K562 (cell line): ENCODE measurements at regions not wholly inside any gene's neighbourhood (a gene's known extent, or its start where the extent isn't known, plus 50 kb on each side); places are given as distances from the start of the nearest gene placed in this dataset.
A peak's percentile ranks its signal among the peaks of the same experiment; 100 is the strongest.

Experiments used
- ARID3A ChIP-seq: IDR thresholded peaks from 2 replicates; pipeline ENCODE4 v1.6.1; 2012; ENCODE audit warnings: low read depth, low read length, improper control_type of control experiment, borderline replicate concordance
- ATF3 ChIP-seq, 2 experiments: fragments of 450-650 bp in 1 of 2; sonication (generic) in 1 of 2; formaldehyde crosslinking in 1 of 2; IDR thresholded peaks in 1 of 2; conservative IDR thresholded peaks in 1 of 2; 2 replicates each; pipeline versions ENCODE4 v1.6.1 to v1.8.1; 2016 to 2023; ENCODE audit warnings: mild to moderate bottlenecking in 2 of 2, moderate library complexity in 2 of 2, inconsistent platforms in 1 of 2, missing genetic modification reagents in 1 of 2
- CHD1 ChIP-seq: fragments of 200-600 bp; sonication (generic); IDR thresholded peaks from one replicate; pipeline ENCODE4 v1.6.1; 2012; ENCODE audit warnings: mild to moderate bottlenecking, moderate library complexity, low read length, inconsistent platforms
- HINFP ChIP-seq: fragments of 450-650 bp; conservative IDR thresholded peaks from 2 replicates; pipeline ENCODE4 v1.6.1; 2016; ENCODE audit warnings: missing genetic modification characterization, low read depth, mild to moderate bottlenecking, control low read depth, missing compliant biosample characterization
- NCOA6 ChIP-seq: fragments of 450-650 bp; IDR thresholded peaks from 2 replicates; pipeline ENCODE4 v1.6.1; 2017; ENCODE audit warnings: mild to moderate bottlenecking
- PCBP2 ChIP-seq: fragments of 200-400 bp; formaldehyde crosslinking; IDR thresholded peaks from 2 replicates; pipeline ENCODE4 v1.6.1; 2018; ENCODE audit warnings: low read length, low read depth, mild to moderate bottlenecking, moderate library complexity; ENCODE audit not compliant: poor library complexity, severe bottlenecking
- RBBP5 ChIP-seq: fragments of 200-600 bp; sonication (generic); IDR thresholded peaks from 2 replicates; pipeline ENCODE4 v1.6.1; 2012; ENCODE audit warnings: borderline replicate concordance, mild to moderate bottlenecking, low read length, control low read depth, inconsistent platforms; ENCODE audit not compliant: insufficient read depth, poor library complexity, severe bottlenecking
- RCOR1 ChIP-seq, 2 experiments: IDR thresholded peaks; 2 replicates each; pipeline ENCODE4 v1.6.1; 2012; ENCODE audit warnings: low read depth in 2 of 2, low read length in 2 of 2, borderline replicate concordance in 1 of 2, improper control_type of control experiment in 1 of 2
- TSC22D4 ChIP-seq: fragments of 450-650 bp; IDR thresholded peaks from 2 replicates; pipeline ENCODE4 v1.6.1; 2016; ENCODE audit warnings: missing genetic modification characterization, missing biosample characterization, control low read depth
- ZBTB26 ChIP-seq: fragments of 450-650 bp; formaldehyde crosslinking; IDR thresholded peaks from 2 replicates; pipeline ENCODE4 v1.4.0; 2022; ENCODE audit warnings: missing genetic modification characterization
- ZBTB43 ChIP-seq: sonication (generic); formaldehyde crosslinking; IDR thresholded peaks from 2 replicates; pipeline ENCODE4 v1.8.0; 2023; ENCODE audit warnings: mild to moderate bottlenecking, missing genetic modification reagents
- ZKSCAN8 ChIP-seq: fragments of 200-800 bp; sonication (Bioruptor generic); IDR thresholded peaks from 2 replicates; pipeline ENCODE4 v1.6.1; 2016; ENCODE audit warnings: missing genetic modification characterization, missing compliant biosample characterization
- ZNF282 ChIP-seq: sonication (generic); formaldehyde crosslinking; IDR thresholded peaks from 2 replicates; pipeline ENCODE4 v1.8.1; 2023; ENCODE audit warnings: missing genetic modification reagents
- ZNF398 ChIP-seq: fragments of 250-450 bp; sonication (Bioruptor Pico); IDR thresholded peaks from 2 replicates; pipeline ENCODE4 v1.8.0; 2021; ENCODE audit warnings: moderate library complexity, mild to moderate bottlenecking, inconsistent platforms
- ZNF436 ChIP-seq: fragments of 250-450, 450-650 bp; sonication (Bioruptor Pico); formaldehyde crosslinking; IDR thresholded peaks from 2 replicates; pipeline ENCODE4 v1.7.0; 2020; ENCODE audit warnings: mild to moderate bottlenecking
- ZNF507 ChIP-seq: conservative IDR thresholded peaks from 2 replicates; pipeline ENCODE4 v1.6.1; 2017; ENCODE audit warnings: missing genetic modification characterization, missing compliant biosample characterization
- ZNF830 ChIP-seq: fragments of 250-450 bp; sonication (Bioruptor Pico); IDR thresholded peaks from 2 replicates; pipeline ENCODE4 v1.5.0; 2021; ENCODE audit warnings: mild to moderate bottlenecking

GRCh38 chr3:194070634-194071409 lies 65.1 kb upstream of the HES1 start (continued):
- TF ChIP-seq ZNF830 (CRISPR knock-in tag): no peak
- no peak for TF ChIP-seq HINFP
- no peak for TF ChIP-seq ATF3 (IDR thresholded peaks at IDR 0.05)
- TF ChIP-seq ATF3 (CRISPR knock-in tag; conservative IDR thresholded peaks at IDR 0.05): no peak
- TF ChIP-seq ZNF507 (tag): no peak
- no peak for TF ChIP-seq ARID3A
- no peak for TF ChIP-seq NCOA6
- TF ChIP-seq PCBP2: no peak
- no peak for TF ChIP-seq ZBTB43 (CRISPR knock-in tag)
- no peak for TF ChIP-seq CHD1
- no peak for TF ChIP-seq ZNF282
- no peak for TF ChIP-seq ZNF398
- TF ChIP-seq RCOR1 (IDR thresholded peaks at IDR 0.05; ENCODE audit: borderline replicate concordance in 1 of 2, low read depth in 2 of 2, low read length in 2 of 2): no peak
- TF ChIP-seq ZNF436 (CRISPR knock-in tag): no peak
- no peak for TF ChIP-seq ZBTB26 (CRISPR knock-in tag)
- TF ChIP-seq TSC22D4 (tag): no peak
- TF ChIP-seq RBBP5: peak; percentile 62
- TF ChIP-seq ZKSCAN8 (CRISPR knock-in tag): 0 out of 2 replicates have a peak, but pooled peaks have one; percentile 31
